Activated CD8-positive, alpha-beta memory T cell treated with anti-CD3 and anti-CD28 coated beads for 48 hours (primary cell): ENCODE measurements at regions not wholly inside any gene's neighbourhood (a gene's known extent, or its start where the extent isn't known, plus 50 kb on each side); places are given as distances from the start of the nearest gene placed in this dataset.

Experiments used
- DNase-seq, 3 experiments: peaks; one replicate each; pipeline ENCODE4 v3.0.0-alpha.2; 2020; ENCODE audit warnings: low read depth in 2 of 3, low spot score in 2 of 3

GRCh38 chr9:36763778-36764177, 191.1 kb downstream of the MELK start:
- DNase-seq, result no peak

GRCh38 chr9:36764364-36765076, 191.8 kb downstream of the MELK start:
- no peak for DNase-seq

GRCh38 chr9:36765077-36765390, 192.3 kb downstream of the MELK start:
- no peak for DNase-seq

- peak; percentile 64 to 78 (median 72) for DNase-seq
Measured at GRCh38 chr9:36765468-36766341, 193.0 kb downstream of the MELK start.

DNA sequence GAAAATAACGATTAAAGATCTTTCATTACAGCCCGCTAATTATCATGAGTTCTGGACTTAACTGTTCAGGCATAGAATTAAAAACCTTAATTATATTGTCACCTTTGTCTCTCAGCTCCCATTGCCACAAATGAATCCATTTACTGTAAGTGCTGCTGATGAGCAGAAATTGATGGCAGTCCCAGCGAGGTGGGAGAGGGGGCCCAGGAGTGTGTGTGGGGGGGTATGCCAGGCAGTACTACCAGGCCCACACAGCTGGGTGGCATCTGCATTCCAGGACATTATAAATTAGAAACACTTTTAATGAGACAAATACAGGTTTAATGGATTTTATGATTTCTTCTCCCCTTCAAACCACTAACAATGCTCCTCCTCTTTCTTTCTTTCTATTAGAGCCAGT, 196.0 kb downstream of the MELK start:
- DNase-seq, result no peak

GRCh38 chr9:36770025-36770424, 197.3 kb downstream of the MELK start:
- DNase-seq, result no peak

DNA sequence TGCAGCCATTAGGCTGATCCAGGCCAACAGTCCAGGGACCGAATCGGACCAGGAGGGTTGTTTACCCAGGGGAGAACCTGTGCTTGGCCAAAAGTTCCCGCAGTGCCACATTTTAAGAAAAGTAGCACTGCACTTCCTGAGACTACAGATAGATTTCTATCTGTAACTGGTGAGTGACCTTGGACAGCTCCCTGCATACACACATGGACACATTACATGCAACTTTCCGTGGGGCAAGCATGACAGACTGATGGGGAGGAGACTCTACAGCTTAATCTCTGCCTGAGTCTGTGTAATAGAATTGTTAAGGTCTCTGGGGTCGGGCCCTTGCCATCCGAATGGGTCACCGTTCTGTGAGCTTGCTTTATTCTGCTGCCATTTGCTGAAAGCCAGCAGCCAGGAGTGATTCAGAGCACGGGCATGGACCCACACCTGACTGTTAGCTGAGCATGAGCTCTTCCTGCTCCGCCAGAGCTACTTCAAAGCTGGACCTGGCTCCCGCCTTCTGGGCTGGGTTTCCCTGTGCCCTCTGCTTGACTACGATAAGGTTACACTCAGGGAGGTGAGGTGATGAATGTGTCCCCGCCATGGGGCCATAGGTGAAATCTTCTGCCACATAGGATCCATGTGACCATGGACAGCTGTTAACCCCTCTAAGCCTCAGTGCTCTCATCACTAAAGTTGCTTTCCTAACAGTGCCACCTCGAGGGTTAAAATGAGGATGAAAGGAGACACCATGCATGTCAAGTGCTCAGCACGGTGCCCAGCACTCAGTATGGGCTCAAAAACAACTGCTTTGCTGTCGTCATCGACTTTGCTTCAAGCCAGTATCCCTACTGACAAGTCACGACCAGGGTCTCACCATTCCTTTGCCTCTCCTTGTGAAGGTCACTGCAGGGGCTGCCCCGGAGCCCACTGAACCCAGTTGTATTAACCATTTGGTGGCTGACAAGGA, 200.0 kb downstream of the MELK start:
- DNase-seq, result no peak

GRCh38 chr9:36778682-36779081, 206.0 kb downstream of the MELK start:
- DNase-seq, result no peak

- no peak for DNase-seq
Measured at GRCh38 chr9:36779582-36779981, 206.9 kb downstream of the MELK start.

- no peak for DNase-seq
Measured at GRCh38 chr9:36780186-36780585, 207.5 kb downstream of the MELK start.

DNA sequence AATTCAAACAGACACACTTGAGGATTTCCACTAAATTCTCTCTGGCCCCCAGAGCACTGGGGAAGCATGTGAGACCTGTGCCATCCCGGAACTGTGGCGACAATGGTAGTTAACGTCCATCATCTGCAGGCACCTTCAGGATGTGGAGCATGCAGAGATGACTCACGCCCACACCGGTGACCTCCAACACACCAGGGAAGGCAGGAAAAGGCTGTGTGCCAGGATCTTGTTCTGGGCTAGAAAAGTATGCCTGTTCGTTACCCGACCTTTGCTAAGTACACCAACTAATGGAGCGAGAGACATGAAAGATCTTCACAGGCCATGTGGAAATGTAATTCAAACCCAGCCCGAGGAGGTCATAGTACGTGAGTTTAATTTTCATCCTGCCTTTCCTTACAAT, 208.8 kb downstream of the MELK start:
- no peak for DNase-seq
